Kidney epithelial cell (primary cell): ENCODE measurements at regions not wholly inside any gene's neighbourhood (a gene's known extent, or its start where the extent isn't known, plus 50 kb on each side); places are given as distances from the start of the nearest gene placed in this dataset.
"Not testable (repeated sequence)": the region's sequence is repeated elsewhere in the genome, so short reads cannot be mapped to it uniquely, and the experiment has no call there.

Source experiments
- DNase-seq: peaks from one replicate; pipeline ENCODE4 v3.0.0-alpha.2; 2010; ENCODE audit warnings: low read depth
- H3K27me3 ChIP-seq: 2 replicates; pipeline ENCODE4 v1.6.0; 2011; ENCODE audit warnings: low read length; ENCODE audit not compliant: control insufficient read depth, insufficient read depth
- H3K36me3 ChIP-seq: 2 replicates; pipeline ENCODE4 v1.5.1; 2011; ENCODE audit warnings: low read length; ENCODE audit not compliant: control insufficient read depth, insufficient read depth
- H3K4me3 ChIP-seq: 2 replicates; pipeline ENCODE4 v1.5.1; 2011; ENCODE audit warnings: low read depth, mild to moderate bottlenecking, control low read depth, low read length
- CTCF ChIP-seq: IDR thresholded peaks from 2 replicates; pipeline ENCODE4 v1.5.1; 2011; ENCODE audit warnings: mild to moderate bottlenecking, moderate library complexity, low read length, control low read depth, inconsistent platforms; ENCODE audit not compliant: insufficient read depth, poor library complexity, severe bottlenecking

GRCh38 chr17:33704856-33705255 is 411.8 kb upstream of the ASIC2 start:
- DNase-seq, result no peak
- no peak for TF ChIP-seq CTCF
- H3K4me3 ChIP-seq, result no peak overlapping the region
- no peaks in the 10 kb centered on the region for H3K36me3 ChIP-seq
- H3K27me3 ChIP-seq, result no peaks in the 10 kb centered on the region

GRCh38 chr17:33709881-33710280 is 416.8 kb upstream of the ASIC2 start:
- no peaks in the 10 kb centered on the region for H3K36me3 ChIP-seq
- DNase-seq, result no peak
- no peaks in the 10 kb centered on the region for H3K27me3 ChIP-seq
- H3K4me3 ChIP-seq, result no peak overlapping the region
- TF ChIP-seq CTCF, result no peak

GRCh38 chr17:33712120-33712519 is 419.0 kb upstream of the ASIC2 start:
- Histone ChIP-seq H3K36me3 (no peaks in the 10 kb centered on the region), H3K4me3 (no peak overlapping the region), H3K27me3 (no peaks in the 10 kb centered on the region)
- TF ChIP-seq CTCF, result no peak
- no peak for DNase-seq

GRCh38 chr17:33716957-33717356 is 423.9 kb upstream of the ASIC2 start:
- no peak for TF ChIP-seq CTCF
- H3K27me3 ChIP-seq, result no peaks in the 10 kb centered on the region
- no peaks in the 10 kb centered on the region for H3K36me3 ChIP-seq
- DNase-seq, result no peak
- no peak overlapping the region for H3K4me3 ChIP-seq

GRCh38 chr17:33723736-33724135 is 430.6 kb upstream of the ASIC2 start:
- H3K4me3 ChIP-seq, DNase-seq, H3K27me3 ChIP-seq, H3K36me3 ChIP-seq: not testable (repeated sequence)

GRCh38 chr17:33725675-33726271 is 432.7 kb upstream of the ASIC2 start:
- no peaks in the 10 kb centered on the region for H3K36me3 ChIP-seq
- H3K4me3 ChIP-seq, result no peak overlapping the region
- H3K27me3 ChIP-seq, result no peaks in the 10 kb centered on the region
- TF ChIP-seq CTCF, result peak; percentile 76
- DNase-seq, result no peak
